GM12878 (cell line): ENCODE measurements at regions not wholly inside any gene's neighbourhood (a gene's known extent, or its start where the extent isn't known, plus 50 kb on each side); places are given as distances from the start of the nearest gene placed in this dataset.

ENCODE experiments used
- ATAC-seq: fragments of 200-7000 bp; cut with Tn5 transposase; 3 replicates; pipeline ENCODE4 v1.9.1; 2020; ENCODE audit warnings: mild to moderate bottlenecking, moderate library complexity
- BruUV-seq: library from RNA; stranded (reverse); fragments of 400-500 nt; replicated peaks from 2 replicates; lab custom pipeline; 2021; lab: Mats Ljungman, UMichigan
- CTCF ChIA-PET: fragments of 300-600 bp; sonication (Branson Sonifier 250); formaldehyde crosslinking; extraction: SDS; loops from one replicate; lab custom pipeline; 2021; ENCODE audit warnings: inconsistent platforms; lab: Yijun Ruan, JAX
- POLR2A ChIA-PET: fragments of 350-600 bp; formaldehyde crosslinking; extraction: SDS; loops from one replicate; lab custom pipeline; 2021; ENCODE audit warnings: inconsistent platforms; lab: Charles Lee
- RAD21 ChIA-PET: fragments of 300-600 bp; sonication (Branson Sonifier 250); formaldehyde crosslinking; loops from one replicate; lab custom pipeline; 2023; ENCODE audit warnings: antibody characterized with exemption; ENCODE audit not compliant: unreplicated experiment; lab: Charles Lee
- SMC1A ChIA-PET: fragments of 300-600 bp; sonication (Branson Sonifier 250); formaldehyde crosslinking; loops from one replicate; lab custom pipeline; 2023; ENCODE audit not compliant: unreplicated experiment, uncharacterized antibody; lab: Charles Lee
- DNase-seq: peaks from one replicate; pipeline ENCODE4 v3.0.0-alpha.2; 2011; ENCODE audit warnings: low read depth, low spot score
- FAIRE-seq: peaks from 3 replicates; lab custom pipeline; 2011; peaks lifted over from hg19 to GRCh38; lab: Jason Lieb, UNC
- H2AFZ ChIP-seq: 2 replicates; pipeline ENCODE4 v1.6.0; 2011; ENCODE audit warnings: low read depth, low read length, control low read depth; ENCODE audit not compliant: control insufficient read depth
- H3K27ac ChIP-seq: 2 replicates; pipeline ENCODE4 v1.5.1; 2011; ENCODE audit warnings: control low read depth; ENCODE audit not compliant: control insufficient read depth, insufficient read depth
- H3K27me3 ChIP-seq, 2 experiments: replicated peaks in 1 of 2; 2 replicates each; pipeline versions ENCODE4 v1.6.0 to v1.6.1; 2011; ENCODE audit warnings: low read length in 1 of 2; ENCODE audit not compliant: control insufficient read depth in 2 of 2, insufficient read depth in 2 of 2
- H3K36me3 ChIP-seq, 2 experiments: 2 replicates each; pipeline ENCODE4 v1.5.1; 2011; ENCODE audit warnings: low read length in 1 of 2; ENCODE audit not compliant: control insufficient read depth in 2 of 2, insufficient read depth in 2 of 2
- H3K4me1 ChIP-seq: 2 replicates; pipeline ENCODE4 v1.6.1; 2011; ENCODE audit warnings: mild to moderate bottlenecking, low read length, moderate library complexity, mixed read lengths; ENCODE audit not compliant: control insufficient read depth, insufficient read depth
- H3K4me2 ChIP-seq: 2 replicates; pipeline ENCODE4 v1.6.0; 2011; ENCODE audit warnings: control low read depth; ENCODE audit not compliant: control insufficient read depth, insufficient read depth
- H3K4me3 ChIP-seq: fragments of 200-600 bp; sonication (generic); 2 replicates; pipeline ENCODE4 v1.5.1; 2016
- H3K79me2 ChIP-seq: 2 replicates; pipeline ENCODE4 v1.6.0; 2011; ENCODE audit warnings: low read length; ENCODE audit not compliant: control insufficient read depth, insufficient read depth
- H3K9ac ChIP-seq: 2 replicates; pipeline ENCODE4 v1.8.0; 2011; ENCODE audit warnings: low read length, control low read depth, mixed read lengths; ENCODE audit not compliant: control insufficient read depth, insufficient read depth
- H3K9me3 ChIP-seq: replicated peaks from 3 replicates; pipeline ENCODE4 v1.5.1; 2011; ENCODE audit warnings: mild to moderate bottlenecking, low read length; ENCODE audit not compliant: control insufficient read depth, insufficient read depth
- H4K20me1 ChIP-seq: 2 replicates; pipeline ENCODE4 v1.6.0; 2011; ENCODE audit not compliant: control insufficient read depth, insufficient read depth
- BCL11A ChIP-seq: IDR thresholded peaks from 2 replicates; pipeline ENCODE4 v1.6.1; 2011; ENCODE audit warnings: low read depth, low read length
- CBX5 ChIP-seq: sonication (generic); IDR thresholded peaks from 2 replicates; pipeline ENCODE4 v1.6.1; 2016; ENCODE audit warnings: low read depth, moderate library complexity, mild to moderate bottlenecking, inconsistent platforms
- CREB1 ChIP-seq: IDR thresholded peaks from 2 replicates; pipeline ENCODE4 v1.6.1; 2012; ENCODE audit warnings: low read depth, mild to moderate bottlenecking, inconsistent platforms
- FOXK2 ChIP-seq: fragments of 450-650 bp; IDR thresholded peaks from 2 replicates; pipeline ENCODE4 v1.6.1; 2017; ENCODE audit warnings: mild to moderate bottlenecking, moderate library complexity
- MEF2B ChIP-seq: fragments of 450-650 bp; IDR thresholded peaks from 2 replicates; pipeline ENCODE4 v1.6.1; 2018; ENCODE audit warnings: mild to moderate bottlenecking, moderate library complexity; ENCODE audit not compliant: partially characterized antibody, poor library complexity, severe bottlenecking
- NFYB ChIP-seq: IDR thresholded peaks from 2 replicates; pipeline ENCODE4 v1.6.1; 2011; ENCODE audit warnings: low read depth, mild to moderate bottlenecking, low read length, improper control_type of control experiment, moderate library complexity; ENCODE audit not compliant: insufficient read depth
- PBX3 ChIP-seq: IDR thresholded peaks from 2 replicates; pipeline ENCODE4 v1.6.1; 2011; ENCODE audit warnings: mild to moderate bottlenecking, low read depth, low read length, moderate library complexity; ENCODE audit not compliant: insufficient replicate concordance
- POLR2A ChIP-seq: IDR thresholded peaks from 2 replicates; pipeline ENCODE4 v1.6.1; 2011; ENCODE audit warnings: low read depth, mild to moderate bottlenecking, low read length
- USF2 ChIP-seq: IDR thresholded peaks from 2 replicates; pipeline ENCODE4 v1.6.1; 2011; ENCODE audit warnings: low read depth, low read length, improper control_type of control experiment, borderline replicate concordance
- YY1 ChIP-seq: IDR thresholded peaks from 2 replicates; pipeline ENCODE4 v1.6.1; 2011; ENCODE audit warnings: low read depth, mild to moderate bottlenecking, low read length
- WGBS: methylation state at CpG from one replicate; pipeline ENCODE4 v1.1.6; 2016; ENCODE audit warnings: low lambda C conversion rate; ENCODE audit not compliant: insufficient replicate concordance, insufficient coverage; ENCODE audit errors: missing lambda C conversion rate; 5-methylcytosine and 5-hydroxymethylcytosine counted together
- in situ Hi-C: fragments of 300-500 bp; cut with MboI; formaldehyde crosslinking; loops from 9 replicates; pipeline ENCODE4 v1.14.3; 2018; ENCODE audit warnings: mixed read lengths
- intact Hi-C: fragments of 100-400 bp; cut with micrococcal nuclease; formaldehyde crosslinking; loops from one replicate; pipeline ENCODE4 v1.14.2; 2022; ENCODE audit not compliant: unreplicated experiment

GRCh38 chr14:49516286-49516685 lies 69.9 kb downstream of the RPS29 start:
- Histone ChIP-seq H3K36me3 (no peaks in the 10 kb centered on the region), H3K9me3 (no peaks in the 10 kb centered on the region), H3K79me2 (no peaks in the 10 kb centered on the region), H4K20me1 (no peaks in the 10 kb centered on the region), H2AFZ (no peak overlapping the region), H3K4me1 (no peaks in the 10 kb centered on the region), H3K27me3 (no peaks in the 10 kb centered on the region), H3K9ac (no peak overlapping the region), H3K4me2 (no peak overlapping the region), H3K27ac (no peak overlapping the region), H3K4me3 (no peak overlapping the region)
- in situ Hi-C loops (no loop called here), intact Hi-C loops (no loop called here)
- WGBS = 22% methylated on average over 3 of the region's 3 CpGs
- POLR2A ChIA-PET = no interaction called here
- SMC1A ChIA-PET = no interaction called here
- BruUV-seq = no TSS peak
- ATAC-seq = no peak
- CTCF ChIA-PET = interaction anchor here (2.1 kb wide), 1 partner anchor 19 kb away, joined by 8 read pairs; no protein-coding TSS in a partner anchor
- no peak for DNase-seq
- TF ChIP-seq BCL11A = no peak
- no peak for TF ChIP-seq PBX3
- TF ChIP-seq POLR2A = no peak
- no peak for TF ChIP-seq YY1
- no peak for TF ChIP-seq MEF2B
- no peak for TF ChIP-seq FOXK2
- no peak for TF ChIP-seq USF2
- TF ChIP-seq NFYB = no peak
- no peak for TF ChIP-seq CREB1
- TF ChIP-seq CBX5 = no peak
- RAD21 ChIA-PET = no interaction called here
- no peak for FAIRE-seq
